Trophoblast cell (in vitro differentiated cells and primary cell): ENCODE measurements at regions not wholly inside any gene's neighbourhood (a gene's known extent, or its start where the extent isn't known, plus 50 kb on each side); places are given as distances from the start of the nearest gene placed in this dataset.

Source experiments
- DNase-seq, 2 donors: peaks; one replicate each; pipeline ENCODE4 v3.0.0-alpha.2; 2016
- H2AFZ ChIP-seq: 2 replicates; pipeline ENCODE4 v1.6.1; 2013; ENCODE audit warnings: low read length, moderate library complexity, mild to moderate bottlenecking; ENCODE audit not compliant: insufficient read depth, poor library complexity
- H2AK5ac ChIP-seq: 2 replicates; pipeline ENCODE4 v1.6.1; 2013; ENCODE audit warnings: mild to moderate bottlenecking, low read length
- H2BK120ac ChIP-seq: 2 replicates; pipeline ENCODE4 v1.6.1; 2013; ENCODE audit warnings: low read length, mild to moderate bottlenecking, moderate library complexity; ENCODE audit not compliant: insufficient read depth, poor library complexity
- H2BK12ac ChIP-seq: 2 replicates; pipeline ENCODE4 v1.6.1; 2013; ENCODE audit warnings: mild to moderate bottlenecking, low read length, moderate library complexity
- H2BK5ac ChIP-seq: 2 replicates; pipeline ENCODE4 v1.6.1; 2013; ENCODE audit warnings: low read length, low read depth, moderate library complexity, mild to moderate bottlenecking; ENCODE audit not compliant: poor library complexity
- H3K14ac ChIP-seq: 2 replicates; pipeline ENCODE4 v1.6.1; 2013; ENCODE audit warnings: mild to moderate bottlenecking, low read length
- H3K18ac ChIP-seq: 2 replicates; pipeline ENCODE4 v1.6.1; 2013; ENCODE audit warnings: mild to moderate bottlenecking, low read length
- H3K23ac ChIP-seq: 2 replicates; pipeline ENCODE4 v1.6.1; 2013; ENCODE audit warnings: low read length
- H3K27ac ChIP-seq: 2 replicates; pipeline ENCODE4 v1.5.1; 2013; ENCODE audit warnings: low read depth, mild to moderate bottlenecking, inconsistent platforms, low read length, moderate library complexity
- H3K27me3 ChIP-seq: 2 replicates; pipeline ENCODE4 v1.6.1; 2013; ENCODE audit warnings: inconsistent platforms, mild to moderate bottlenecking, low read length, moderate library complexity; ENCODE audit not compliant: insufficient read depth
- H3K36me3 ChIP-seq, 2 experiments: 1 replicate in 1 of 2; 2 replicates in 1 of 2; pipeline ENCODE4 v1.6.1; 2013; ENCODE audit warnings: low read length in 2 of 2, mild to moderate bottlenecking in 2 of 2, moderate library complexity in 1 of 2; ENCODE audit not compliant: insufficient read depth in 2 of 2, control insufficient read depth in 1 of 2
- H3K4ac ChIP-seq: 2 replicates; pipeline ENCODE4 v1.6.1; 2013; ENCODE audit warnings: low read depth, mild to moderate bottlenecking, low read length, moderate library complexity
- H3K4me1 ChIP-seq, 2 experiments: 1 replicate in 1 of 2; 2 replicates in 1 of 2; pipeline ENCODE4 v1.6.1; 2013; ENCODE audit warnings: low read length in 2 of 2, mild to moderate bottlenecking in 2 of 2, moderate library complexity in 1 of 2; ENCODE audit not compliant: insufficient read depth in 2 of 2, control insufficient read depth in 1 of 2
- H3K4me2 ChIP-seq: 2 replicates; pipeline ENCODE4 v1.6.1; 2013; ENCODE audit warnings: inconsistent platforms, mild to moderate bottlenecking, low read length, moderate library complexity
- H3K4me3 ChIP-seq: 2 replicates; pipeline ENCODE4 v1.5.1; 2013; ENCODE audit warnings: mild to moderate bottlenecking, low read depth, low read length, inconsistent platforms
- H3K79me1 ChIP-seq: one replicate; pipeline ENCODE4 v1.6.1; 2013; ENCODE audit warnings: low read length
- H3K79me2 ChIP-seq: 2 replicates; pipeline ENCODE4 v1.6.1; 2013; ENCODE audit warnings: low read length, mild to moderate bottlenecking; ENCODE audit not compliant: control insufficient read depth, insufficient read depth, poor library complexity
- H3K9ac ChIP-seq: 2 replicates; pipeline ENCODE4 v1.6.1; 2013; ENCODE audit warnings: mild to moderate bottlenecking, low read length
- H3K9me3 ChIP-seq: 2 replicates; pipeline ENCODE4 v1.6.1; 2013; ENCODE audit warnings: low read depth, mild to moderate bottlenecking, control low read depth, inconsistent platforms, low read length; ENCODE audit not compliant: insufficient read depth
- H4K12ac ChIP-seq: 2 replicates; pipeline ENCODE4 v1.6.1; 2013; ENCODE audit warnings: low read depth, mild to moderate bottlenecking, low read length, moderate library complexity
- H4K8ac ChIP-seq: 2 replicates; pipeline ENCODE4 v1.6.1; 2013; ENCODE audit warnings: low read depth, mild to moderate bottlenecking, low read length, moderate library complexity
- H4K91ac ChIP-seq: one replicate; pipeline ENCODE4 v1.6.1; 2013; ENCODE audit warnings: low read depth, mild to moderate bottlenecking, low read length, moderate library complexity
- WGBS: extraction: QIAGEN DNeasy Blood & Tissue Kit; methylation state at CpG from one replicate; pipeline ENCODE4 v1.1.7; 2013; ENCODE audit warnings: missing lambda C conversion rate; ENCODE audit not compliant: insufficient read length, insufficient coverage; ENCODE audit errors: extremely low coverage; 5-methylcytosine and 5-hydroxymethylcytosine counted together

GRCh38 chr22:48340727-48341709 is 1486.7 kb downstream of the BRD1 start:
- no peak for DNase-seq
- Histone ChIP-seq H3K4me1 (peaks cover 11 to 13% of the 10 kb centered on the region in 2 experiments), H3K36me3 (no peaks in the 10 kb centered on the region), H3K4me3 (no peak overlapping the region), H2AK5ac (no peak overlapping the region), H3K9ac (no peak overlapping the region), H3K4ac (no peak overlapping the region), H2AFZ (no peak overlapping the region), H4K91ac (no peak overlapping the region), H3K14ac (no peak overlapping the region), H2BK120ac (no peak overlapping the region), H3K79me2 (no peaks in the 10 kb centered on the region), H3K27ac (no peak overlapping the region), H3K4me2 (no peak overlapping the region), H3K9me3 (peaks cover 2% of the 10 kb centered on the region), H4K12ac (no peak overlapping the region), H3K23ac (no peak overlapping the region), H2BK12ac (no peak overlapping the region), H2BK5ac (no peak overlapping the region), H4K8ac (no peak overlapping the region), H3K27me3 (no peaks in the 10 kb centered on the region), H3K79me1 (peaks cover 2% of the 10 kb centered on the region), H3K18ac (no peak overlapping the region)
- no CpG with 5 or more reads among the region's 29 CpGs for WGBS

GRCh38 chr22:48340191-48340590 is 1487.5 kb downstream of the BRD1 start:
- H3K27ac ChIP-seq: no peak overlapping the region
- H3K4ac ChIP-seq: no peak overlapping the region
- H4K8ac ChIP-seq: no peak overlapping the region
- no peak overlapping the region for H3K4me3 ChIP-seq
- H3K79me2 ChIP-seq: no peaks in the 10 kb centered on the region
- no peak overlapping the region for H3K18ac ChIP-seq
- no peak overlapping the region for H3K9ac ChIP-seq
- no peak overlapping the region for H4K91ac ChIP-seq
- H3K9me3 ChIP-seq: peaks cover 2% of the 10 kb centered on the region
- H4K12ac ChIP-seq: no peak overlapping the region
- H3K36me3 ChIP-seq: no peaks in the 10 kb centered on the region
- no peak overlapping the region for H2AK5ac ChIP-seq
- no peak overlapping the region for H2AFZ ChIP-seq
- peaks cover 11 to 18% of the 10 kb centered on the region in 2 experiments for H3K4me1 ChIP-seq
- H3K14ac ChIP-seq: no peak overlapping the region
- no CpG with 5 or more reads among the region's 10 CpGs for WGBS
- DNase-seq: no peak
- H3K27me3 ChIP-seq: no peaks in the 10 kb centered on the region
- no peak overlapping the region for H3K23ac ChIP-seq
- no peak overlapping the region for H2BK120ac ChIP-seq
- H3K4me2 ChIP-seq: no peak overlapping the region
- no peak overlapping the region for H2BK12ac ChIP-seq
- H2BK5ac ChIP-seq: no peak overlapping the region
- H3K79me1 ChIP-seq: peaks cover 2% of the 10 kb centered on the region

GRCh38 chr22:48338793-48339705 is 1488.6 kb downstream of the BRD1 start:
- WGBS: no CpG with 5 or more reads among the region's 20 CpGs
- Histone ChIP-seq H2AK5ac (no peak overlapping the region), H3K36me3 (no peaks in the 10 kb centered on the region)

GRCh38 chr22:48337957-48338792 is 1489.5 kb downstream of the BRD1 start:
- Histone ChIP-seq H3K36me3 (no peaks in the 10 kb centered on the region), H4K8ac (no peak overlapping the region), H3K23ac (no peak overlapping the region), H3K27me3 (no peaks in the 10 kb centered on the region), H3K9me3 (peaks cover 4% of the 10 kb centered on the region), H3K27ac (no peak overlapping the region), H3K79me2 (no peaks in the 10 kb centered on the region), H3K4me1 (peaks cover 11 to 18% of the 10 kb centered on the region in 2 experiments), H3K4ac (no peak overlapping the region), H3K4me2 (no peak overlapping the region), H2BK12ac (no peak overlapping the region), H4K12ac (no peak overlapping the region), H4K91ac (no peak overlapping the region), H3K4me3 (peak overlapping the region; percentile 39), H3K14ac (no peak overlapping the region), H2BK5ac (no peak overlapping the region), H3K79me1 (peaks cover 2% of the 10 kb centered on the region), H3K9ac (no peak overlapping the region), H2AK5ac (no peak overlapping the region), H2AFZ (no peak overlapping the region), H3K18ac (no peak overlapping the region), H2BK120ac (no peak overlapping the region)
- no CpG with 5 or more reads among the region's 17 CpGs for WGBS
- no peak for DNase-seq

More at GRCh38 chr22:48338793-48339705, 1488.6 kb downstream of the BRD1 start:
- H3K9ac ChIP-seq: no peak overlapping the region
- H4K12ac ChIP-seq: no peak overlapping the region
- H3K79me2 ChIP-seq: no peaks in the 10 kb centered on the region
- no peaks in the 10 kb centered on the region for H3K27me3 ChIP-seq
- H3K23ac ChIP-seq: no peak overlapping the region
- H3K4ac ChIP-seq: no peak overlapping the region
- H2BK12ac ChIP-seq: no peak overlapping the region
- no peak overlapping the region for H2AFZ ChIP-seq
- peaks cover 11 to 18% of the 10 kb centered on the region in 2 experiments for H3K4me1 ChIP-seq
- peaks cover 2% of the 10 kb centered on the region for H3K9me3 ChIP-seq
- H3K27ac ChIP-seq: no peak overlapping the region
- H3K4me3 ChIP-seq: no peak overlapping the region
- H3K14ac ChIP-seq: no peak overlapping the region
- H3K79me1 ChIP-seq: peaks cover 2% of the 10 kb centered on the region
- H3K4me2 ChIP-seq: no peak overlapping the region
- no peak for DNase-seq
- no peak overlapping the region for H4K8ac ChIP-seq
- H2BK5ac ChIP-seq: no peak overlapping the region
- no peak overlapping the region for H2BK120ac ChIP-seq
- no peak overlapping the region for H3K18ac ChIP-seq
- H4K91ac ChIP-seq: no peak overlapping the region
